ENCODE measurements at regions not wholly inside any gene's neighbourhood (a gene's known extent, or its start where the extent isn't known, plus 50 kb on each side); places are given as distances from the start of the nearest gene placed in this dataset.

- no peak overlapping the region for H3K4me2 ChIP-seq (ENCODE audit: low read length)
- CTCF ChIA-PET: no interaction called here
- H3K9me2 ChIP-seq (ENCODE audit: insufficient read depth): no peaks in the 10 kb centered on the region
- no peak for TF ChIP-seq JUND (IDR thresholded peaks at IDR 0.05)
- TF ChIP-seq SIN3A (IDR thresholded peaks at IDR 0.05; ENCODE audit: low read depth): no peak
- no peak for TF ChIP-seq EZH2 (IDR thresholded peaks at IDR 0.05)
- no peak for TF ChIP-seq TCF7L2 (IDR thresholded peaks at IDR 0.05; ENCODE audit: borderline replicate concordance, extremely low read depth, insufficient read depth, insufficient read length)
- TF ChIP-seq, protein P1, sequence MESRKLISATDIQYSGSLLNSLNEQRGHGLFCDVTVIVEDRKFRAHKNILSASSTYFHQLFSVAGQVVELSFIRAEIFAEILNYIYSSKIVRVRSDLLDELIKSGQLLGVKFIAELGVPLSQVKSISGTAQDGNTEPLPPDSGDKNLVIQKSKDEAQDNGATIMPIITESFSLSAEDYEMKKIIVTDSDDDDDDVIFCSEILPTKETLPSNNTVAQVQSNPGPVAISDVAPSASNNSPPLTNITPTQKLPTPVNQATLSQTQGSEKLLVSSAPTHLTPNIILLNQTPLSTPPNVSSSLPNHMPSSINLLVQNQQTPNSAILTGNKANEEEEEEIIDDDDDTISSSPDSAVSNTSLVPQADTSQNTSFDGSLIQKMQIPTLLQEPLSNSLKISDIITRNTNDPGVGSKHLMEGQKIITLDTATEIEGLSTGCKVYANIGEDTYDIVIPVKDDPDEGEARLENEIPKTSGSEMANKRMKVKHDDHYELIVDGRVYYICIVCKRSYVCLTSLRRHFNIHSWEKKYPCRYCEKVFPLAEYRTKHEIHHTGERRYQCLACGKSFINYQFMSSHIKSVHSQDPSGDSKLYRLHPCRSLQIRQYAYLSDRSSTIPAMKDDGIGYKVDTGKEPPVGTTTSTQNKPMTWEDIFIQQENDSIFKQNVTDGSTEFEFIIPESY (IDR thresholded peaks at IDR 0.05; ENCODE audit: extremely low read depth, insufficient replicate concordance, low read length): no peak
- TF ChIP-seq SP1 (IDR thresholded peaks at IDR 0.05; ENCODE audit: low read depth): no peak
- TF ChIP-seq YY1 (IDR thresholded peaks at IDR 0.05; ENCODE audit: extremely low read depth, insufficient replicate concordance, low read depth, low read length): no peak
- TF ChIP-seq RAD21 (IDR thresholded peaks at IDR 0.05; ENCODE audit: low read depth): no peak
- TF ChIP-seq ELF1 (IDR thresholded peaks at IDR 0.05; ENCODE audit: borderline replicate concordance, low read depth): no peak
- TF ChIP-seq POLR2AphosphoS5 (IDR thresholded peaks at IDR 0.05; ENCODE audit: low read depth, low read length): no peak
- TF ChIP-seq FOSL1 (IDR thresholded peaks at IDR 0.05; ENCODE audit: low read depth): no peak
- TF ChIP-seq ZFX (IDR thresholded peaks at IDR 0.05): no peak
- no peak for TF ChIP-seq ATF3 (IDR thresholded peaks at IDR 0.05)
- no peak for TF ChIP-seq SRF (IDR thresholded peaks at IDR 0.05; ENCODE audit: low read depth)
- no peaks in the 10 kb centered on the region for H3K36me3 ChIP-seq (ENCODE audit: control insufficient read depth in 1 of 2, insufficient read depth in 2 of 2, low read length in 2 of 2)
- no peak overlapping the region for H2AFZ ChIP-seq (ENCODE audit: low read depth, low read length, poor library complexity, severe bottlenecking)
- no peak for ATAC-seq
- H3K9ac ChIP-seq (ENCODE audit: low read length): no peak overlapping the region
- POLR2A ChIA-PET: no interaction called here
- H3K9me3 ChIP-seq (ENCODE audit: control insufficient read depth in 1 of 2, insufficient read depth in 1 of 2, low read depth in 1 of 2, low read length in 2 of 2): peaks cover 0 to 3% of the 10 kb centered on the region in 2 experiments; a peak in 1 of 4 replicates
- BruUV-seq (replicated peaks): no TSS peak
- RAD21 ChIA-PET (ENCODE audit: low non-redundant PET in 1 of 2, low total read pairs in 2 of 2, uncharacterized antibody in 2 of 2, unreplicated experiment in 2 of 2): no interaction called here
- H3K79me2 ChIP-seq (ENCODE audit: insufficient read depth, low read length): no peaks in the 10 kb centered on the region; the same call in 1 of the 2 replicates
- H3K27ac ChIP-seq (ENCODE audit: low read depth, low read length): no peak overlapping the region
- H3K4me3 ChIP-seq (replicated peaks in 1 of 2; ENCODE audit: low read depth in 1 of 2, low read length in 2 of 2): no peak overlapping the region
- no peaks in the 10 kb centered on the region for H3K4me1 ChIP-seq (ENCODE audit: control insufficient read depth in 1 of 2, insufficient read depth in 2 of 2, low read length in 2 of 2)
- H4K20me1 ChIP-seq (ENCODE audit: insufficient read depth): no peaks in the 10 kb centered on the region
- intact Hi-C loops (cut with micrococcal nuclease): no loop called here
- DNase-seq (ENCODE audit: low read depth, low spot score): no peak
- no peaks in the 10 kb centered on the region for H3K27me3 ChIP-seq (ENCODE audit: insufficient read depth, low read length)
These were observed 368.6 kb upstream of the ACO1 start for GRCh38 chr9:32015795-32016194.
